Uterus (tissue), 2 donors: ENCODE measurements at regions not wholly inside any gene's neighbourhood (a gene's known extent, or its start where the extent isn't known, plus 50 kb on each side); places are given as distances from the start of the nearest gene placed in this dataset.

Experiments
- CTCF ChIP-seq, 4 experiments: fragments of 200-600 bp in 2 of 4; fragments of 450-650 bp in 2 of 4; sonication (generic) in 2 of 4; IDR thresholded peaks; one replicate each; pipeline ENCODE4 v1.5.1; 2016 to 2019; ENCODE audit warnings: antibody characterized with exemption in 4 of 4, mild to moderate bottlenecking in 2 of 4, moderate library complexity in 1 of 4
- POLR2A ChIP-seq, 2 donors: fragments of 450-650 bp; IDR thresholded peaks; one replicate each; pipeline ENCODE4 v1.6.1; 2016; ENCODE audit warnings: antibody characterized with exemption in 2 of 2, mild to moderate bottlenecking in 1 of 2, moderate library complexity in 1 of 2

- TF ChIP-seq CTCF (IDR thresholded peaks at IDR 0.05) = no peak
- no peak for TF ChIP-seq POLR2A (IDR thresholded peaks at IDR 0.05)
Observed at GRCh38 chr6:14431385-14432330, 314.1 kb downstream of the CD83 start.
